ENCODE measurements at regions not wholly inside any gene's neighbourhood (a gene's known extent, or its start where the extent isn't known, plus 50 kb on each side); places are given as distances from the start of the nearest gene placed in this dataset.

- no peak for DNase-seq (ENCODE audit: low spot score)
- no peaks in the 10 kb centered on the region for H3K4me1 ChIP-seq (ENCODE audit: insufficient read depth, low read length)
- BruUV-seq (replicated peaks): no TSS peak
- H3K9ac ChIP-seq (ENCODE audit: insufficient read depth, low read depth, low read length): no peak overlapping the region
- no peaks in the 10 kb centered on the region for H3K9me3 ChIP-seq (ENCODE audit: low read length)
- no peaks in the 10 kb centered on the region for H3K79me2 ChIP-seq (ENCODE audit: insufficient read depth, low read length)
- H3K27ac ChIP-seq (ENCODE audit: extremely low read length, insufficient read depth, low read length): no peak overlapping the region
- ChIA-PET CTCF (ENCODE audit: low intra/inter-chr PET ratio, low total read pairs) (no interaction called here), POLR2A (no interaction called here)
- in situ Hi-C loops (cut with HindIII; ENCODE audit: extremely low pct_ligation_motif_present, low pct_unique_long_range_greater_than_20kb): no loop called here
- intact Hi-C loops (cut with micrococcal nuclease; ENCODE audit: unreplicated experiment): no loop called here
- no peak overlapping the region for H3K4me2 ChIP-seq (ENCODE audit: low read depth, low read length)
- H3K4me3 ChIP-seq (replicated peaks in 1 of 3; ENCODE audit: insufficient read depth in 1 of 3, low read depth in 2 of 3, low read length in 3 of 3): no peak overlapping the region
- peaks cover 3 to 22% of the 10 kb centered on the region in 2 experiments; a peak in 2 of 5 replicates for H3K27me3 ChIP-seq (ENCODE audit: control insufficient read depth in 1 of 2, insufficient read depth in 2 of 2, low read length in 2 of 2)
- H3K36me3 ChIP-seq (replicated peaks in 1 of 2; ENCODE audit: control insufficient read depth in 1 of 2, insufficient read depth in 2 of 2, low read length in 2 of 2): no peaks in the 10 kb centered on the region
- no peak for FAIRE-seq
- 0% methylated on average over 7 of the region's 7 CpGs for WGBS (ENCODE audit: low lambda C conversion rate)
- H4K20me1 ChIP-seq (ENCODE audit: insufficient read depth, low read length): no peaks in the 10 kb centered on the region
- H2AFZ ChIP-seq (ENCODE audit: low read length): no peak overlapping the region
- ATAC-seq: no peak
- TF ChIP-seq CCAR2 (optimal IDR thresholded peaks at IDR 0.05; ENCODE audit: low read depth, low read length) (no peak), ZNF280B (CRISPR knock-in tag; IDR thresholded peaks at IDR 0.05; ENCODE audit: borderline replicate concordance) (no peak), UBTF (CRISPR knock-in tag; IDR thresholded peaks at IDR 0.05) (no peak), ZMYM2 (CRISPR knock-in tag; IDR thresholded peaks at IDR 0.05) (no peak), JUNB (CRISPR knock-in tag; IDR thresholded peaks at IDR 0.05; ENCODE audit: borderline replicate concordance) (no peak), IKZF1 (IDR thresholded peaks at IDR 0.05) (no peak), ZSCAN9 (CRISPR knock-in tag; IDR thresholded peaks at IDR 0.05; ENCODE audit: borderline replicate concordance) (no peak), ZNF24 (IDR thresholded peaks at IDR 0.05) (no peak), RERE (CRISPR knock-in tag; IDR thresholded peaks at IDR 0.05; ENCODE audit: low read depth) (no peak), ZNF569 (CRISPR knock-in tag; IDR thresholded peaks at IDR 0.05; ENCODE audit: borderline replicate concordance) (no peak), TGIF2 (CRISPR knock-in tag; IDR thresholded peaks at IDR 0.05) (no peak), ZFP36L1 (CRISPR knock-in tag; IDR thresholded peaks at IDR 0.05) (no peak), CREB3 (CRISPR knock-in tag; IDR thresholded peaks at IDR 0.05) (no peak), EED (CRISPR knock-in tag; IDR thresholded peaks at IDR 0.05) (no peak), SOX6 (IDR thresholded peaks at IDR 0.05) (no peak), SOX6 (CRISPR knock-in tag; IDR thresholded peaks at IDR 0.05) (no peak), RARA (CRISPR knock-in tag; IDR thresholded peaks at IDR 0.05) (no peak), ZNF256 (CRISPR knock-in tag; conservative IDR thresholded peaks at IDR 0.05) (no peak)
Observed at GRCh38 chr10:128278362-128278761, 152.1 kb upstream of the MKI67 start.

Measured in HepG2 (cell line).